ENCODE measurements at regions not wholly inside any gene's neighbourhood (a gene's known extent, or its start where the extent isn't known, plus 50 kb on each side); places are given as distances from the start of the nearest gene placed in this dataset.
"Not testable (repeated sequence)": the region's sequence is repeated elsewhere in the genome, so short reads cannot be mapped to it uniquely, and the experiment has no call there.

- no peak for DNase-seq (ENCODE audit: low read depth)
Measured at GRCh38 chr6:2611092-2611491, 139.6 kb downstream of the MYLK4 start.

- DNase-seq (ENCODE audit: low read depth): no peak
Measured at GRCh38 chr6:2608503-2608902, 142.2 kb downstream of the MYLK4 start.

- no peak for DNase-seq (ENCODE audit: low read depth)
Measured at GRCh38 chr6:2600363-2600762, 150.4 kb downstream of the MYLK4 start.

- no peak for DNase-seq (ENCODE audit: low read depth)
Measured at GRCh38 chr6:2599817-2600216, 150.9 kb downstream of the MYLK4 start.

- no peak for DNase-seq (ENCODE audit: low read depth)
Measured at GRCh38 chr6:2598867-2599266, 151.9 kb downstream of the MYLK4 start.

GRCh38 chr6:2597991-2598390 lies 152.7 kb downstream of the MYLK4 start:
- DNase-seq (ENCODE audit: low read depth): no peak

GRCh38 chr6:2597457-2597856 lies 153.3 kb downstream of the MYLK4 start:
- DNase-seq (ENCODE audit: low read depth): not testable (repeated sequence)

- DNase-seq (ENCODE audit: low read depth): no peak
Measured at GRCh38 chr6:2596222-2596621, 154.5 kb downstream of the MYLK4 start.

- DNase-seq (ENCODE audit: low read depth): no peak
Measured at GRCh38 chr6:2594868-2595267, 155.9 kb downstream of the MYLK4 start.

GRCh38 chr6:2593167-2593566 lies 157.6 kb downstream of the MYLK4 start:
- DNase-seq (ENCODE audit: low read depth): no peak

- DNase-seq (ENCODE audit: low read depth): no peak
Measured at GRCh38 chr6:2589171-2589661, 161.5 kb downstream of the MYLK4 start.

GRCh38 chr6:2583459-2583858 lies 167.3 kb downstream of the MYLK4 start:
- no peak for DNase-seq (ENCODE audit: low read depth)

- DNase-seq (ENCODE audit: low read depth): no peak
Measured at GRCh38 chr6:2582268-2582667, 168.5 kb downstream of the MYLK4 start.

- DNase-seq (ENCODE audit: low read depth): no peak
Measured at GRCh38 chr6:2581611-2582010, 169.1 kb downstream of the MYLK4 start.

GRCh38 chr6:2581011-2581410 lies 169.7 kb downstream of the MYLK4 start:
- DNase-seq (ENCODE audit: low read depth): no peak

GRCh38 chr6:2579804-2580570 lies 170.7 kb downstream of the MYLK4 start:
- no peak for DNase-seq (ENCODE audit: low read depth)

- DNase-seq (ENCODE audit: low read depth): no peak
Measured at GRCh38 chr6:2579241-2579761, 171.4 kb downstream of the MYLK4 start.

- DNase-seq (ENCODE audit: low read depth): no peak
Measured at GRCh38 chr6:2578767-2579166, 172.0 kb downstream of the MYLK4 start.

- no peak for DNase-seq (ENCODE audit: low read depth)
Measured at GRCh38 chr6:2576499-2576898, 174.2 kb downstream of the MYLK4 start.

GRCh38 chr6:2575236-2575635 lies 175.5 kb downstream of the MYLK4 start:
- DNase-seq (ENCODE audit: low read depth): no peak

- DNase-seq (ENCODE audit: low read depth): not testable (repeated sequence)
Measured at GRCh38 chr6:2569420-2569819, 181.3 kb downstream of the MYLK4 start.

- no peak for DNase-seq (ENCODE audit: low read depth)
Measured at GRCh38 chr6:2566048-2566447, 184.7 kb downstream of the MYLK4 start.

- no peak for DNase-seq (ENCODE audit: low read depth)
Measured at GRCh38 chr6:2565499-2565898, 185.2 kb downstream of the MYLK4 start.

GRCh38 chr6:2563635-2564034 lies 187.1 kb downstream of the MYLK4 start:
- no peak for DNase-seq (ENCODE audit: low read depth)

All from GM04504 (cell line).